Activated naive CD4-positive, alpha-beta T cell treated with anti-CD3 and anti-CD28 coated beads for 36 hours (primary cell): ENCODE measurements at regions not wholly inside any gene's neighbourhood (a gene's known extent, or its start where the extent isn't known, plus 50 kb on each side); places are given as distances from the start of the nearest gene placed in this dataset.

ENCODE experiments used
- CTCF ChIA-PET: fragments of 350-600 bp; sonication (Branson Sonifier 250); formaldehyde crosslinking; loops from one replicate; lab custom pipeline; 2021; ENCODE audit warnings: antibody characterized with exemption; lab: Charles Lee
- DNase-seq: peaks from one replicate; pipeline ENCODE4 v3.0.0-alpha.2; 2020
- H3K27ac Mint-ChIP-seq: one replicate; pipeline ENCODE4 v1.8.0; 2021; ENCODE audit warnings: mild to moderate bottlenecking, mixed read lengths
- H3K27me3 Mint-ChIP-seq: one replicate; pipeline ENCODE4 v1.8.0; 2021; ENCODE audit warnings: low read depth, mixed read lengths
- H3K36me3 Mint-ChIP-seq: one replicate; pipeline ENCODE4 v1.8.0; 2021; ENCODE audit warnings: low read depth, mixed read lengths
- H3K4me1 Mint-ChIP-seq: one replicate; pipeline ENCODE4 v1.8.0; 2021; ENCODE audit warnings: low read depth, mixed read lengths
- H3K4me3 Mint-ChIP-seq: one replicate; pipeline ENCODE4 v1.8.0; 2021; ENCODE audit warnings: mild to moderate bottlenecking, moderate library complexity, mixed read lengths
- H3K9me3 Mint-ChIP-seq: one replicate; pipeline ENCODE4 v1.8.0; 2021; ENCODE audit warnings: mixed read lengths
- intact Hi-C: fragments of 100-400 bp; cut with micrococcal nuclease; formaldehyde crosslinking; loops from one replicate; pipeline ENCODE4 v1.15.1; 2023

DNA sequence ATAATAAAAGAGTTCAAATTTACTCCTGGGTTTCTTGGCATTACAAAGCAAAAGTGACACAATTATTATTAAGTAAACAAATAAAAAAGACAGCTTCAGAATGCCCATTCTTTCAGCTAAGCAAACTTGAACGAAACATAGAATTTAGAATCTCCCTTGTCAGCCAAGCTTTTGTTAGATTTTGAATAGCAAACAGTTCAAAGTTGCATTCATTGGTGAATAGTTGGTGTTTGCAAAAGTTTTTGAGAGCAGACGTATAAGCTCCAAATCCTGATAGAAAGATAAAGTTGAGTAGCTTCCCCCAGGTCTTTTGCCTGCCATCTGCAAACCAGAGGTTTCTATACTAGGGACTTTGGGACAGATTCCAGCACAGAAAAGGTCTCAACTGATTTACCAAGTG lies 434.3 kb upstream of the TNP1 start:
- Mint-ChIP-seq H3K27ac (no peak overlapping the region), H3K27me3 (no peaks in the 10 kb centered on the region), H3K4me1 (no peaks in the 10 kb centered on the region), H3K9me3 (peaks cover 5% of the 10 kb centered on the region), H3K4me3 (no peak overlapping the region), H3K36me3 (no peaks in the 10 kb centered on the region)
- CTCF ChIA-PET, result interaction anchor here (0.8 kb wide), 1 partner anchor 146 kb away, joined by 3 read pairs; no protein-coding TSS in a partner anchor
- no peak for DNase-seq
- intact Hi-C loops, result no loop called here

DNA sequence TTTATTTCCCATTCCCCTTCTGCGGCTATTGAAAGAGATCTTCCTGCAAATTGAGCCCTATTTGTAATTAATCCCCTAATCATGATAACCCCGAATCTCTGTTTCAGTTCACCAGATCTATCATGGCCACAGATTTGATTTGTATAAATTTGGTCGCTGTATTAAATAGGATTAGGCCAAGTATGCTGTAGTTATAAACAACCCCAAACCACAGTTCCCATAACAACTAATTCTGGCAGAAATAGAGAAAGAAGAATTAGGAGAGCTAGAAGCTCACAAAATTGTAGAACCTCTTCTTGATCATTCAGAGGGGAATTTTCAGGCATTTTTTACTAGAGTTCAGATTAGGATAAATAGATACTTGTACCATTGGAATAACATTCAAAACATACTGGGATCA lies 433.7 kb upstream of the TNP1 start:
- DNase-seq, result no peak
- Mint-ChIP-seq H3K27me3 (no peaks in the 10 kb centered on the region), H3K36me3 (no peaks in the 10 kb centered on the region), H3K9me3 (peaks cover 5% of the 10 kb centered on the region), H3K27ac (no peak overlapping the region), H3K4me1 (no peaks in the 10 kb centered on the region), H3K4me3 (no peak overlapping the region)
- CTCF ChIA-PET, result interaction anchor here (0.8 kb wide), 1 partner anchor 146 kb away, joined by 3 read pairs; no protein-coding TSS in a partner anchor
- intact Hi-C loops, result no loop called here

DNA sequence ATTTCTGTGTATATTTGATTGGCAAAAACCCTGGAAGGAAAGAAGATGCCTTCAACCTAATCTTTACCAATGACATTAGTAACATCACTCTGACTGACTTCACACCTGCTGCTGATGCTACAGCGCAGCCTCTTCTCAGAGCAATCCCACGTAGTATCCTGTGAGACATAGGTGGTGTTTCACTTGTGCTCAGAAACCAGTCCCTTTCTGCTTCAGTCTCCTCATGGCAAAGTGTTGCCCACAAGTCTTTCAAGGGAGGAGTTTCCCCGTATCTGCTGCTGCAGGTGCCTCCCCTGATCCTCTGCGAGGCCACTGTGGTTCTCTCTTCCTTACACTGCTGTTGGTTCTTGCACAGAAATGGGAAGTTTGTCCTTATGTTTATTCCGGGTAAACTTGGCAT lies 433.2 kb upstream of the TNP1 start:
- DNase-seq, result peak; percentile 8
- Mint-ChIP-seq H3K36me3 (no peaks in the 10 kb centered on the region), H3K9me3 (peaks cover 5% of the 10 kb centered on the region), H3K4me1 (no peaks in the 10 kb centered on the region), H3K27ac (no peak overlapping the region), H3K27me3 (no peaks in the 10 kb centered on the region), H3K4me3 (no peak overlapping the region)
- intact Hi-C loops, result no loop called here
- CTCF ChIA-PET, result no interaction called here

DNA sequence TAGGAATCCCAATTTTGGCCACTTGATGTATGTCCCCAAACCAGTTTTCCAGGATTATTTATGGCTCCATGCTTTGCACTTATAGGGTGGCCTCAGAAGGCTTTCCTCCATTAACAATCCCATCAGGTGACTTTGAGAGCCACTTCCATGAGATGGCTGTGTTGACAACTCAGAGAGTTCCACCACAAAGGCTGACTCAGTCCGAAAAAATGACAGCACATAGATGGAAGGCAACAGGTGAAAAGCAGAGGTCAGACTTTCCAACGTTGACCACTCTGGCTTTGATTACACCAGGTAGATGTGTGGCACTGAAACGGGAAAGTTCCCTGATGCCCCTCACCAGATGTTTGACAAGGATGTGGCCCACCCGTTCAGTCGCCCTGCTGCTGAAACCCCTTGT lies 431.4 kb upstream of the TNP1 start:
- no peak overlapping the region for H3K27ac Mint-ChIP-seq

DNA sequence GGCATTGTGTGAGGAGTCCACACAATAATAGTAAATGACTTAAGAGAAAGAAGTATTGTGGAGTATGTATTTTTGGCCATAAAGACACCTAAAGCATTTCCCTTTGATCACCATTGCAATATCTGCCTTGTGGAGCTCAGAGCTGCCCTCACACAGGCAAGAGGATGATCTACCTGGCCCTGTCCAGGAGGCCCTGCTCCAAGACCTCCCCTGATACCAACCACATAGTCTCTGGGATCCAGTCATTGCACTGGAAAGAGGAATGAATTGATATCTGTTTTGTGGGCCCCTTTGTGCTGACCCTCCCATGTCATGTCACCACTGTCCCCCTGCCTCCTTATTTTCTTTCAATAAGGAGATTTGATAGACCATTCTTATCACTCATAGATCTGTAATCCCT lies 430.6 kb upstream of the TNP1 start:
- no peak for DNase-seq
- intact Hi-C loops, result no loop called here
- Mint-ChIP-seq H3K36me3 (no peaks in the 10 kb centered on the region), H3K27me3 (no peaks in the 10 kb centered on the region), H3K4me3 (no peak overlapping the region), H3K27ac (no peak overlapping the region), H3K9me3 (no peaks in the 10 kb centered on the region), H3K4me1 (no peaks in the 10 kb centered on the region)
- CTCF ChIA-PET, result no interaction called here

More for the DNA sequence above, 431.4 kb upstream of the TNP1 start:
- Mint-ChIP-seq H3K4me1 (no peaks in the 10 kb centered on the region), H3K9me3 (no peaks in the 10 kb centered on the region), H3K27me3 (no peaks in the 10 kb centered on the region), H3K4me3 (no peak overlapping the region), H3K36me3 (no peaks in the 10 kb centered on the region)
- DNase-seq, result no peak
- CTCF ChIA-PET, result no interaction called here
- intact Hi-C loops, result no loop called here

DNA sequence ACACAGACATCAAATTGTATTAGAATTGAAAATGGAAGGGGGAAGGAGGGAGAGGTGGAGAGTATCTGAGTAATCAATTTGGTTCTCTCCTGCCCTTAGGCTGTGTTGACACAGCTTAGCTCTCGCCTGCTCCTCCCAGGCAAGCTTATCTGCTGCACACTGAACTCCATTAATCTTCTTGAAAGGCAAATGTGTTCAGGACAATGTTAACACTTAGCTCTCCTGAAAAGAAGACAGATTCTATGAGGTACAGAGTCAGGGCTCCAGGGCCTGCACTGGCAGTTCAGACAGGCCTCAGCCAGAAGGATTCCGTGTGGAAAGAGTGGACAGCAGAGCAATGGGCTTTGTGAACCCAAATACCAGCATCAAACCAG lies 430.0 kb upstream of the TNP1 start:
- Mint-ChIP-seq H3K27me3 (no peaks in the 10 kb centered on the region), H3K36me3 (no peaks in the 10 kb centered on the region), H3K4me3 (no peak overlapping the region), H3K4me1 (no peaks in the 10 kb centered on the region), H3K27ac (no peak overlapping the region), H3K9me3 (no peaks in the 10 kb centered on the region)
- CTCF ChIA-PET, result no interaction called here
- no peak for DNase-seq
- intact Hi-C loops, result no loop called here

DNA sequence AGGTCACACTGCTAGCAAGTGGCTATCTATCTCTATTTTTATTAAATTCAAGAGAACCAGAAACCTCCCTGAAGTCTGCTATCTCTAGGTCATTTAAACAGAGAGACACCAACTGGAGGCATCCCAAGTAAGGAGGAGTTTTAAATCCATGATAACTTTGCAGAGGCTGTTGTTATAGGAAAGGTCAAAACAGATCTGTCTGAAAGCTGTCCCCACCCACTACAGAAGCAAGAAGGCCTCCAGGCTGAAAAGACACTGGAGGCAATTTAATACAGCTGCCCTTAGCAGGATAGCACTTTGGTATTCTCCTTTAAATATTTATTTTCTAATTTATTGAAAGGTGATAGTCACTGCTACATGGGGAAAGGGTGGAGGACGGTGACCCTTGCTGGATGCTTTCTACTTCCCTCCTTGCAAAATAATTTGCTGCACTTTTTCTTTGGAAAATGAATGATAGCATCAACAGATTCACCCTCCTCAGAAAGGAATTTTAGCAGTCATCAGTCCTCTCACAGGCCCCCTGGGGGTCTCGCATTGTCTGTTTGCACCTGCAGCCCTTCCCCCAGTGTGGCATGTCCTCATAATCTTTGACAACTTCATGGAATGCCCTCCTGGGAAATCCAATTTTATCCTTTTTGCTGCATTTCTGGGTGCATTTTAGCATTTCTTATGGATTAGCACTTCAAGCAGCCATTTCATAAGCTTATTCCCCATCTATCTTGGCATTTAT lies 429.5 kb upstream of the TNP1 start:
- no peaks in the 10 kb centered on the region for H3K4me1 Mint-ChIP-seq
- DNase-seq, result no peak
- intact Hi-C loops, result no loop called here
- H3K27me3 Mint-ChIP-seq, result no peaks in the 10 kb centered on the region
- no peak overlapping the region for H3K4me3 Mint-ChIP-seq
- no peaks in the 10 kb centered on the region for H3K9me3 Mint-ChIP-seq
- H3K36me3 Mint-ChIP-seq, result no peaks in the 10 kb centered on the region
- CTCF ChIA-PET, result no interaction called here
- no peak overlapping the region for H3K27ac Mint-ChIP-seq

DNA sequence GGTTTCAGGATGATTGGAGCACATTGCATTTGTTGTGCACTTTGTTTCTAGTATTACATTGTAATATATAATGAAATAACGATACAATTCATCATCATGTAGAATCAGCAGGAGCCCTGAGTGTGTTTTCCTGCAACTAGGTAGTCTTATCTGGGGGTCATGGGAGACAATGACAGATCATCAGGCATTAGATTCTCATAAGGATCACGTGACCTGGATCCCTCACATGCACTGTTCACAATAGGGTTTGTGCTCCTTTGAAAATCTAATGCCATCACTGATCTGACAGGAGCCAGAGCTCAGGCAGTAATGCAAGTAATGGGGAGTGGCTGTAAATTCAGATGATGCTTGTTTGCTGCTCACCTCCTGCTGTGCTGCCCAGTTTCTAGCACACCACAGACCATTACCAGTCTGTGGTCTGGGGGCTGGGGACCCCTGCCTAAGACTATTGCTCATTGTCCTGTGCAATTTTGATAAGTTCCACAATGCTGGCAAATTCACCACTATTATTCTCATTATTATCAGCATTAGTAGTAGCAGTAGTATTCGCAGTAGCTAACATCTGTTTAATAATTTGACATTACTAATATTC lies 428.7 kb upstream of the TNP1 start:
- H3K4me3 Mint-ChIP-seq, result no peak overlapping the region
- no peak for DNase-seq
- intact Hi-C loops, result no loop called here
- no peaks in the 10 kb centered on the region for H3K9me3 Mint-ChIP-seq
- H3K36me3 Mint-ChIP-seq, result no peaks in the 10 kb centered on the region
- no peaks in the 10 kb centered on the region for H3K4me1 Mint-ChIP-seq
- H3K27ac Mint-ChIP-seq, result no peak overlapping the region
- no peaks in the 10 kb centered on the region for H3K27me3 Mint-ChIP-seq
- CTCF ChIA-PET, result interaction anchor here (0.6 kb wide), 1 partner anchor 92 kb away, joined by 3 read pairs; no protein-coding TSS in a partner anchor

DNA sequence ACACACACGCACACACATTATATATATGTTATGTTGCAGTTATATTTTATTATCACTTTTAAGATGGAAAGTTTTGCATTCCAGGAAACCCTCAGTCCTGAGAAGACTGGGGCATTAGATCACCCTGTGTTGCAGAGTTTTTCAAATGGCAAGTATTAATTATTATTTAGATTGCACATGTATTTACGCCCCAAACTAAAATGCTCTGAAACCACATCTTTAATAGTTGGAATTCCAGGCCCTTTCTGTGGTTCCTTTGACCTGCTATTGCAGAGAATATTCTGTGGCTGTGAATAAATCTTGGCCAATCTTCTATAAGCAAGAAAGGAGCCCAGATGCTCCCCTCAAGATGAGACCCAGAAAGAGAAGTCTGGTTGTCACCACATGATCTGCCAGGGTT lies 427.0 kb upstream of the TNP1 start:
- H3K4me3 Mint-ChIP-seq, result no peak overlapping the region
- no peaks in the 10 kb centered on the region for H3K27me3 Mint-ChIP-seq
- DNase-seq, result no peak
- intact Hi-C loops, result no loop called here
- no peak overlapping the region for H3K27ac Mint-ChIP-seq
- no peaks in the 10 kb centered on the region for H3K9me3 Mint-ChIP-seq
- no peaks in the 10 kb centered on the region for H3K36me3 Mint-ChIP-seq
- CTCF ChIA-PET, result no interaction called here
- no peaks in the 10 kb centered on the region for H3K4me1 Mint-ChIP-seq

DNA sequence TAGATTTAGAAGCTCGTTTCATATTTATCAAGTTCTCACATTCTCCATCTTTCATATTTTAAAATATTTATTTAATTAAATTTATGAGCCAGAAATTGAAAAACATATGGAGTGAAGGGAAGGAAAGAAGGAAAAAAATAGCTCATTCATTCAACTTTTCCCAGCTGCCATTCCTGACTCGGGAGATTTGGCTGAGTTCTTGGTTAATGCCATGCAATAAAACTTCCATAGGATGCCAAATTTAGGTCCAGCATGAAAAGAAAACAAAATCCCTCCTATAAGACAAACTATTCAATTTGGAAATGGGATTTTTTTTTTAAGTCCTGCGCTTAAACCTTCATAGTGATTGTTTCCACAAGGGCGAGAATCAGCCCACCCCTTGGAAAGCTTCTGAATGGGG lies 426.1 kb upstream of the TNP1 start:
- no peaks in the 10 kb centered on the region for H3K27me3 Mint-ChIP-seq
- H3K9me3 Mint-ChIP-seq, result no peaks in the 10 kb centered on the region
- H3K27ac Mint-ChIP-seq, result no peak overlapping the region
- no peak overlapping the region for H3K4me3 Mint-ChIP-seq
- DNase-seq, result no peak
- H3K4me1 Mint-ChIP-seq, result no peaks in the 10 kb centered on the region
- no peaks in the 10 kb centered on the region for H3K36me3 Mint-ChIP-seq
- CTCF ChIA-PET, result interaction anchor here (0.7 kb wide), 1 partner anchor 346 kb away, joined by 3 read pairs; no protein-coding TSS in a partner anchor
- intact Hi-C loops, result no loop called here

DNA sequence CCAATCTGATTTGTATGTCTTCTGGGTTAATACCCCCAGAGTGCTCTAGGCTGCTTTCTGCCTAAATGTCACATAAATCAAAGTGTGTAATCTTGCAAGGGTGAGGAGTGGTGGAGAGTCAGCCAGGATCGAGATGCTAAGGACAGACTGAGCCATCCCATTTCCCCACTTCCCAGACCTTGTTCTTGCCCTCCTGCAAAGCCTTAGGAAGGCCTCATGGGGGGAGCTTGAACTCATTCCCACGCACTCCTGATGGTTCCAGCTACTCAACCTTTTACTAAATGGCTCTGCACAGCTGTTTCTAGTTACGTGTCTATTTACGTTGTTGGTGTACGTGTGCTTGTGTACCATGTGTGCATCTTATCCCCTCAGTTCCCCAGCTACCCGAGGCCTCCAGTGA lies 423.6 kb upstream of the TNP1 start:
- H3K4me1 Mint-ChIP-seq, result no peaks in the 10 kb centered on the region
- H3K9me3 Mint-ChIP-seq, result no peaks in the 10 kb centered on the region
- no peaks in the 10 kb centered on the region for H3K27me3 Mint-ChIP-seq
- no peak overlapping the region for H3K27ac Mint-ChIP-seq
- CTCF ChIA-PET, result no interaction called here
- H3K4me3 Mint-ChIP-seq, result no peak overlapping the region
- no peak for DNase-seq
- intact Hi-C loops, result no loop called here
- no peaks in the 10 kb centered on the region for H3K36me3 Mint-ChIP-seq

DNA sequence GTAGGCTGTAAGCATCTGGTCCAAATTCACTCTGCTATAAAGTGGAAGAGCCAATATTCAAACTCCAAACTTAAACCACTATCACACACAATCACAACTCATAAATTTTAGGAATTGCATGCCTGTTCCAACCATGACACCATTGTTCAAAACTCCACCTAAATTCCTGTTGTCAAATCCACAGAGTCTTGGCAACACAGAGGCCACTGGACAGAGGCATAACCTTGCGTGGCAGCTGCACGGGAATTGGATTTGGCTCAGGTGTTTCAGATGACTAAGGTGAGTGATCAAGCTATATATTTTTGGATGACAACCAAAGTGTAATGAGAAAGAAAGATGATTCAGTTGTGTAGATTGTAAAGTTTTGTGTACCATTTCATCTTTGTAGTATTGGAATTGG lies 422.7 kb upstream of the TNP1 start:
- no peaks in the 10 kb centered on the region for H3K36me3 Mint-ChIP-seq
- H3K27ac Mint-ChIP-seq, result no peak overlapping the region
- CTCF ChIA-PET, result no interaction called here
- H3K27me3 Mint-ChIP-seq, result peaks cover 2% of the 10 kb centered on the region
- H3K4me3 Mint-ChIP-seq, result no peak overlapping the region
- no peaks in the 10 kb centered on the region for H3K9me3 Mint-ChIP-seq
- DNase-seq, result no peak
- no peaks in the 10 kb centered on the region for H3K4me1 Mint-ChIP-seq
- intact Hi-C loops, result no loop called here

DNA sequence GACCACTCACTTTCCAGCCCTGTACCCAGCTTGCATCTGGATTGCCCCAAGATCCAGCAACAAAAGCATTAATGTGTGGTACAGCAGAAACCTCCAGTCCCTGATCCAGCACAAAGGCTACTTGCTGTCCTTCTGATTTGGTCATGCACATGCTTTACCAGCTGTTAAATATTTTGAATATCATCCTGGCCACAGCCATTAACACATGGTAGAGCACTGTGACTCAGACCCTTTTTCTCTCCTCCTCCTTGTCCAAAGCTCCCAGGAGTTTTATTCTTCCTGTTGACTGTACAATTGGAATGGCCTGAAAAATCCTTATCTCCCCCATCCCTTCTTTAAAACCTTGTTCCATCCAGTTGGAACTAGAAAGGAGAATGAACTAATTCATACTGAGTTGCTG lies 419.7 kb upstream of the TNP1 start:
- Mint-ChIP-seq H3K36me3 (no peaks in the 10 kb centered on the region), H3K9me3 (no peaks in the 10 kb centered on the region), H3K27ac (no peak overlapping the region), H3K27me3 (peaks cover 2% of the 10 kb centered on the region), H3K4me1 (no peaks in the 10 kb centered on the region), H3K4me3 (no peak overlapping the region)
- CTCF ChIA-PET, result no interaction called here
- intact Hi-C loops, result no loop called here
- DNase-seq, result no peak
